K562 (cell line): ENCODE measurements at regions not wholly inside any gene's neighbourhood (a gene's known extent, or its start where the extent isn't known, plus 50 kb on each side); places are given as distances from the start of the nearest gene placed in this dataset.

Experiments
- ATAC-seq: fragments of 200-7000 bp; cut with Tn5 transposase; 3 replicates; pipeline ENCODE4 v1.9.1; 2020; ENCODE audit warnings: moderate library complexity
- BruUV-seq: library from RNA; stranded (reverse); fragments of 400-500 nt; replicated peaks from 2 replicates; lab custom pipeline; 2021; lab: Mats Ljungman, UMichigan
- CTCF ChIA-PET: fragments of 300-600 bp; formaldehyde crosslinking; extraction: SDS; loops from one replicate; lab custom pipeline; 2021; ENCODE audit warnings: low intra/inter-chr PET ratio; lab: Yijun Ruan, JAX
- POLR2A ChIA-PET: fragments of 300-600, 350-650 bp; sonication (Branson Sonifier 250); formaldehyde crosslinking; extraction: SDS; loops from one replicate; lab custom pipeline; 2021; ENCODE audit warnings: antibody characterized with exemption, inconsistent platforms; lab: Yijun Ruan, JAX
- DNase-seq, 4 experiments: peaks; one replicate each; pipeline versions ENCODE4 v3.0.0 to v3.0.0-alpha.2; 2011 to 2018; ENCODE audit warnings: low spot score in 3 of 4, mixed read lengths in 3 of 4; ENCODE audit errors: extremely low read depth in 1 of 4
- FAIRE-seq: peaks from 2 replicates; lab custom pipeline; 2011; peaks lifted over from hg19 to GRCh38; lab: Jason Lieb, UNC
- H2AFZ ChIP-seq: 2 replicates; pipeline ENCODE4 v1.6.0; 2011; ENCODE audit warnings: low read depth, low read length, control low read depth, inconsistent platforms
- H3K27ac ChIP-seq: fragments of 200-600 bp; 3 replicates; pipeline ENCODE4 v1.8.0; 2011; ENCODE audit warnings: low read depth, mild to moderate bottlenecking, control low read depth, inconsistent platforms, low read length, moderate library complexity, mixed read lengths; ENCODE audit errors: extremely low read depth
- H3K27me3 ChIP-seq, 2 experiments: fragments of 300-600 bp in 1 of 2; 2 replicates in 1 of 2; 3 replicates in 1 of 2; pipeline versions ENCODE4 v1.6.0 to v1.8.0; 2011; ENCODE audit warnings: inconsistent platforms in 2 of 2, low read length in 2 of 2, mild to moderate bottlenecking in 1 of 2, mixed read lengths in 1 of 2, moderate library complexity in 1 of 2; ENCODE audit not compliant: control insufficient read depth in 2 of 2, insufficient read depth in 2 of 2
- H3K36me3 ChIP-seq: fragments of 300-600 bp; 3 replicates; pipeline ENCODE4 v1.8.0; 2011; ENCODE audit warnings: mild to moderate bottlenecking, low read length, inconsistent platforms; ENCODE audit not compliant: control insufficient read depth, insufficient read depth
- H3K4me1 ChIP-seq, 2 experiments: fragments of 200-600 bp in 1 of 2; replicated peaks in 1 of 2; 2 replicates in 1 of 2; 3 replicates in 1 of 2; pipeline versions ENCODE4 v1.5.1 to v1.8.0; 2011; ENCODE audit warnings: inconsistent platforms in 2 of 2, low read length in 2 of 2, mild to moderate bottlenecking in 1 of 2, mixed read lengths in 1 of 2, moderate library complexity in 1 of 2; ENCODE audit not compliant: control insufficient read depth in 2 of 2, insufficient read depth in 2 of 2
- H3K4me2 ChIP-seq: 2 replicates; pipeline ENCODE4 v1.6.1; 2011; ENCODE audit warnings: low read length, control low read depth, inconsistent platforms, mixed read lengths; ENCODE audit not compliant: insufficient read depth
- H3K4me3 ChIP-seq: fragments of 200-600 bp; sonication (generic), shearing (Covaris generic); 2 replicates; pipeline ENCODE4 v1.5.1; 2016; ENCODE audit warnings: control low read depth, inconsistent platforms
- H3K79me2 ChIP-seq: fragments of 200-600 bp; 3 replicates; pipeline ENCODE4 v1.8.0; 2011; ENCODE audit warnings: low read length, inconsistent platforms; ENCODE audit not compliant: control insufficient read depth, insufficient read depth
- H3K9ac ChIP-seq, 2 experiments: 2 replicates each; pipeline versions ENCODE4 v1.6.0 to v1.6.1; 2011; ENCODE audit warnings: low read depth in 2 of 2, low read length in 2 of 2, control low read depth in 1 of 2, inconsistent platforms in 1 of 2, mild to moderate bottlenecking in 1 of 2, mixed read lengths in 1 of 2; ENCODE audit not compliant: insufficient read depth in 1 of 2
- H3K9me1 ChIP-seq: one replicate; pipeline ENCODE4 v1.6.0; 2011; ENCODE audit warnings: inconsistent platforms, mild to moderate bottlenecking, low read length, moderate library complexity; ENCODE audit not compliant: control insufficient read depth, insufficient read depth
- H3K9me3 ChIP-seq: replicated peaks from 2 replicates; pipeline ENCODE4 v1.5.1; 2011; ENCODE audit warnings: low read depth, low read length, inconsistent platforms; ENCODE audit not compliant: control insufficient read depth, insufficient read depth
- H4K20me1 ChIP-seq: replicated peaks from 2 replicates; pipeline ENCODE4 v1.6.1; 2011; ENCODE audit warnings: low read length, inconsistent platforms, mixed read lengths; ENCODE audit not compliant: control insufficient read depth, insufficient read depth
- CEBPB ChIP-seq: fragments of 450-650 bp; IDR thresholded peaks from 2 replicates; pipeline ENCODE4 v1.6.1; 2016; ENCODE audit warnings: missing genetic modification characterization, missing compliant biosample characterization
- COPS2 ChIP-seq: fragments of 450-650 bp; conservative IDR thresholded peaks from 2 replicates; pipeline ENCODE4 v1.6.1; 2016; ENCODE audit warnings: mild to moderate bottlenecking, moderate library complexity
- CREB5 ChIP-seq: fragments of 250-450 bp; sonication (Bioruptor Pico); IDR thresholded peaks from 2 replicates; pipeline ENCODE4 v1.5.0; 2020; ENCODE audit warnings: mild to moderate bottlenecking
- GTF3C2 ChIP-seq: IDR thresholded peaks from 3 replicates; pipeline ENCODE4 v1.6.1; 2011; ENCODE audit warnings: borderline replicate concordance, mild to moderate bottlenecking, moderate library complexity; ENCODE audit not compliant: insufficient read length; ENCODE audit errors: extremely low read depth
- JUN ChIP-seq, 2 experiments: sonication (generic) in 1 of 2; formaldehyde crosslinking in 1 of 2; IDR thresholded peaks; 2 replicates each; pipeline versions ENCODE4 v1.6.1 to v1.8.0; 2012 to 2022; ENCODE audit warnings: borderline replicate concordance in 2 of 2, mild to moderate bottlenecking in 2 of 2, improper control_type of control experiment in 1 of 2, low read depth in 1 of 2, low read length in 1 of 2, missing genetic modification reagents in 1 of 2
- KLF6 ChIP-seq: fragments of 250-450 bp; sonication (Bioruptor Pico); IDR thresholded peaks from 2 replicates; pipeline ENCODE4 v1.4.0; 2020; ENCODE audit warnings: mild to moderate bottlenecking, moderate library complexity, borderline replicate concordance
- MITF ChIP-seq: IDR thresholded peaks from 2 replicates; pipeline ENCODE4 v1.6.1; 2014; ENCODE audit warnings: antibody characterized with exemption
- MTA1 ChIP-seq: fragments of 450-650 bp; IDR thresholded peaks from 2 replicates; pipeline ENCODE4 v1.6.1; 2017; ENCODE audit warnings: borderline replicate concordance
- RBBP5 ChIP-seq: fragments of 200-600 bp; sonication (generic); IDR thresholded peaks from 2 replicates; pipeline ENCODE4 v1.6.1; 2012; ENCODE audit warnings: borderline replicate concordance, mild to moderate bottlenecking, low read length, control low read depth, inconsistent platforms; ENCODE audit not compliant: insufficient read depth, poor library complexity, severe bottlenecking
- RBM14 ChIP-seq: fragments of 200-400 bp; formaldehyde crosslinking; IDR thresholded peaks from 2 replicates; pipeline ENCODE4 v1.6.1; 2018; ENCODE audit warnings: low read depth, mild to moderate bottlenecking, low read length, moderate library complexity, borderline replicate concordance; ENCODE audit not compliant: insufficient read depth
- SUPT5H ChIP-seq: fragments of 450-650 bp; IDR thresholded peaks from 2 replicates; pipeline ENCODE4 v1.6.1; 2016
- ZKSCAN3 ChIP-seq: fragments of 250-450 bp; sonication (Bioruptor Pico); IDR thresholded peaks from 2 replicates; pipeline ENCODE4 v1.4.0; 2020
- ZNF121 ChIP-seq: sonication (generic); formaldehyde crosslinking; conservative IDR thresholded peaks from 2 replicates; pipeline ENCODE4 v1.8.0; 2022; ENCODE audit warnings: missing genetic modification reagents
- ZNF384 ChIP-seq: IDR thresholded peaks from 2 replicates; pipeline ENCODE4 v1.6.1; 2012; ENCODE audit warnings: low read depth, low read length, improper control_type of control experiment
- ZNF449 ChIP-seq: fragments of 250-450 bp; sonication (Bioruptor Pico); IDR thresholded peaks from 2 replicates; pipeline ENCODE4 v1.8.0; 2022; ENCODE audit warnings: moderate library complexity, mild to moderate bottlenecking, inconsistent platforms
- ZNF583 ChIP-seq: fragments of 250-450 bp; sonication (Bioruptor Pico); IDR thresholded peaks from 2 replicates; pipeline ENCODE4 v1.4.0; 2020
- WGBS: fragments of 100-300 bp; shearing (Covaris generic); methylation state at CpG from one replicate; pipeline ENCODE4 v1.1.6; 2016; ENCODE audit warnings: low coverage, mixed read lengths; ENCODE audit not compliant: insufficient coverage; ENCODE audit errors: missing lambda C conversion rate; 5-methylcytosine and 5-hydroxymethylcytosine counted together
- in situ Hi-C: fragments of 300-500 bp; cut with MboI; formaldehyde crosslinking; loops from 4 replicates; pipeline ENCODE4 v1.15.0; 2018; ENCODE audit warnings: inconsistent platforms, mixed read lengths
- intact Hi-C: fragments of 100-400 bp; cut with micrococcal nuclease; formaldehyde crosslinking; loops from 2 replicates; pipeline ENCODE4 v1.14.2; 2022

GRCh38 chr7:117970801-117971200 is 97.6 kb upstream of the CTTNBP2 start:
- in situ Hi-C loops = no loop called here
- no peak for TF ChIP-seq RBBP5
- TF ChIP-seq ZNF384 = no peak
- no peak for TF ChIP-seq ZKSCAN3
- no peak for TF ChIP-seq MITF
- no peak for TF ChIP-seq JUN (IDR thresholded peaks at IDR 0.05; ENCODE audit: borderline replicate concordance, low read depth, low read length)
- no peak for TF ChIP-seq JUN (CRISPR knock-in tag; IDR thresholded peaks at IDR 0.05; ENCODE audit: borderline replicate concordance)
- TF ChIP-seq ZNF449 = no peak
- TF ChIP-seq ZNF583 (CRISPR knock-in tag) = no peak
- TF ChIP-seq RBM14 = no peak
- no peak for TF ChIP-seq COPS2
- TF ChIP-seq CREB5 (CRISPR knock-in tag) = no peak
- TF ChIP-seq GTF3C2 = no peak
- TF ChIP-seq MTA1 = no peak
- TF ChIP-seq CEBPB (tag) = no peak
- TF ChIP-seq KLF6 (CRISPR knock-in tag) = no peak
- TF ChIP-seq ZNF121 = no peak
- TF ChIP-seq SUPT5H = no peak

More at GRCh38 chr7:117970801-117971200, 97.6 kb upstream of the CTTNBP2 start:
- Histone ChIP-seq H3K9me1 (no peaks in the 10 kb centered on the region), H3K79me2 (no peaks in the 10 kb centered on the region), H3K27ac (no peak overlapping the region), H3K36me3 (no peaks in the 10 kb centered on the region), H3K4me2 (no peak overlapping the region), H2AFZ (no peak overlapping the region), H3K27me3 (no peaks in the 10 kb centered on the region), H3K9ac (no peak overlapping the region), H3K4me3 (no peak overlapping the region), H3K9me3 (no peaks in the 10 kb centered on the region), H3K4me1 (no peaks in the 10 kb centered on the region), H4K20me1 (no peaks in the 10 kb centered on the region)
- no peak for FAIRE-seq
- DNase-seq = no peak
- no TSS peak for BruUV-seq
- POLR2A ChIA-PET = interaction anchor here (0.6 kb wide), 1 partner anchor 878 kb away, joined by 3 read pairs; no protein-coding TSS in a partner anchor
- WGBS = 0% methylated on average over 2 of the region's 2 CpGs
- CTCF ChIA-PET = no interaction called here
- intact Hi-C loops = no loop called here
- no peak for ATAC-seq
